Thymus (tissue), 11 donors: ENCODE measurements at regions not wholly inside any gene's neighbourhood (a gene's known extent, or its start where the extent isn't known, plus 50 kb on each side); places are given as distances from the start of the nearest gene placed in this dataset.

ENCODE experiments used
- DNase-seq, 9 donors: peaks; one replicate each; pipeline ENCODE4 v3.0.0-alpha.2; 2013; ENCODE audit warnings: low spot score in 9 of 9, low read depth in 6 of 9, missing footprints in 1 of 9
- H3K27ac ChIP-seq, 2 donors: one replicate each; pipeline ENCODE4 v1.5.1; 2013; ENCODE audit warnings: control low read depth in 1 of 2, low read depth in 1 of 2, low read length in 1 of 2, mild to moderate bottlenecking in 1 of 2, moderate library complexity in 1 of 2
- H3K27me3 ChIP-seq, 2 donors: one replicate each; pipeline ENCODE4 v1.5.1; 2013; ENCODE audit warnings: low read length in 1 of 2; ENCODE audit not compliant: control insufficient read depth in 2 of 2, insufficient read depth in 1 of 2
- H3K36me3 ChIP-seq, 2 donors: one replicate each; pipeline ENCODE4 v1.5.1; 2013; ENCODE audit warnings: low read length in 1 of 2, mild to moderate bottlenecking in 1 of 2, moderate library complexity in 1 of 2; ENCODE audit not compliant: control insufficient read depth in 2 of 2, insufficient read depth in 2 of 2
- H3K4me1 ChIP-seq, 2 donors: one replicate each; pipeline ENCODE4 v1.5.1; 2013; ENCODE audit warnings: low read length in 2 of 2; ENCODE audit not compliant: control insufficient read depth in 2 of 2, insufficient read depth in 2 of 2
- H3K4me3 ChIP-seq, 2 donors: one replicate each; pipeline ENCODE4 v1.5.1; 2013; ENCODE audit warnings: low read length in 2 of 2, control low read depth in 1 of 2, mild to moderate bottlenecking in 1 of 2
- H3K9me3 ChIP-seq, 2 donors: one replicate each; pipeline ENCODE4 v1.5.1; 2013; ENCODE audit warnings: low read length in 1 of 2, mild to moderate bottlenecking in 1 of 2; ENCODE audit not compliant: control insufficient read depth in 2 of 2, insufficient read depth in 1 of 2
- WGBS: extraction: QIAGEN DNeasy Blood & Tissue Kit; methylation state at CpG from one replicate; pipeline ENCODE4 v1.1.7; 2013; 5-methylcytosine and 5-hydroxymethylcytosine counted together
- donor health status: healthy.

- Histone ChIP-seq H3K36me3 (no peaks in the 10 kb centered on the region), H3K4me3 (no peak overlapping the region), H3K4me1 (no peaks in the 10 kb centered on the region), H3K27me3 (no peaks in the 10 kb centered on the region), H3K27ac (no peak overlapping the region), H3K9me3 (no peaks in the 10 kb centered on the region)
- 84% methylated on average over 6 of the region's 6 CpGs for WGBS
- peak in 4 of 9 donors; percentile 18 to 45 (median 32) for DNase-seq
Measured at GRCh38 chr7:45984386-45985295, 63.6 kb upstream of the IGFBP3 start.

DNA sequence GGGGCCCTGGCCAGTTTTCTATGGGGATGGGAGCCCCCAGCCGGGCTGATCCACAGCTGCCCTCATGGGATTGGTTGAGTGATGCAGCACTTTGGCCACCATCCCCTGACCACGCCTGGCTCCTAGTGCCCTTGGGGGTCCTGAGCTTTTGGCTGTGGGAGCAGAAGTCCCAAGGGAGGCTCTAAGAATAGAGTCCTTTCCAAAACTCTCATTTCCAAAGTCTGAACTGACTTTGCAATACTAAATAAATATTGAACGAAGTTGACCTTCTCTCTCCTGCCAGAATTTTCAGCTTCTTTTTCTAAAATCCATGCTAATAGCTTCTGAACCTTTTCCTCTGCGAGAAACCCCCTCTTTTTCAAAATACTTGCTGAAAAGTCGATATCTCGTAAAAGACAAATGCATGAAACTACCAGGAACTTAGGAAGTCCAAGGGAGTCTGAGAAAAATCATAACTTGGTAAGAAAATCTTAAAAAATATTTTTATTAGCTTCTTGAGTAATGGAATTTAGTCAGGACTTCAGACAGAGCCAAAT is 62.7 kb upstream of the IGFBP3 start:
- 86% methylated on average over 6 of the region's 6 CpGs for WGBS

GRCh38 chr7:45982907-45983719 is 62.0 kb upstream of the IGFBP3 start:
- DNase-seq, result no peak
- H3K27ac ChIP-seq, result no peak overlapping the region
- H3K9me3 ChIP-seq, result no peaks in the 10 kb centered on the region
- no peak overlapping the region for H3K4me3 ChIP-seq
- 92% methylated on average over 11 of the region's 11 CpGs for WGBS
- H3K4me1 ChIP-seq, result peaks cover 0 to 2% of the 10 kb centered on the region in 2 donors
- no peaks in the 10 kb centered on the region for H3K36me3 ChIP-seq
- no peaks in the 10 kb centered on the region for H3K27me3 ChIP-seq

More for the DNA sequence above, 62.7 kb upstream of the IGFBP3 start:
- H3K9me3 ChIP-seq, result no peaks in the 10 kb centered on the region
- no peak for DNase-seq
- H3K27me3 ChIP-seq, result no peaks in the 10 kb centered on the region
- H3K4me1 ChIP-seq, result no peaks in the 10 kb centered on the region
- H3K4me3 ChIP-seq, result no peak overlapping the region
- H3K27ac ChIP-seq, result no peak overlapping the region
- H3K36me3 ChIP-seq, result no peaks in the 10 kb centered on the region

- Histone ChIP-seq H3K27ac (no peak overlapping the region), H3K27me3 (no peaks in the 10 kb centered on the region), H3K4me1 (peaks cover 0 to 2% of the 10 kb centered on the region in 2 donors), H3K9me3 (no peaks in the 10 kb centered on the region), H3K4me3 (no peak overlapping the region), H3K36me3 (no peaks in the 10 kb centered on the region)
- WGBS, result 76% methylated on average over 2 of the region's 2 CpGs
- DNase-seq, result no peak
Measured at GRCh38 chr7:45982132-45982531, 61.1 kb upstream of the IGFBP3 start.

- H3K4me3 ChIP-seq, result no peak overlapping the region
- H3K27ac ChIP-seq, result no peak overlapping the region
- no peaks in the 10 kb centered on the region for H3K9me3 ChIP-seq
- 94% methylated on average over 6 of the region's 6 CpGs for WGBS
- DNase-seq, result no peak
- no peaks in the 10 kb centered on the region for H3K36me3 ChIP-seq
- H3K27me3 ChIP-seq, result no peaks in the 10 kb centered on the region
- H3K4me1 ChIP-seq, result peaks cover 0 to 2% of the 10 kb centered on the region in 2 donors
Measured at GRCh38 chr7:45980973-45981372, 59.9 kb upstream of the IGFBP3 start.

DNA sequence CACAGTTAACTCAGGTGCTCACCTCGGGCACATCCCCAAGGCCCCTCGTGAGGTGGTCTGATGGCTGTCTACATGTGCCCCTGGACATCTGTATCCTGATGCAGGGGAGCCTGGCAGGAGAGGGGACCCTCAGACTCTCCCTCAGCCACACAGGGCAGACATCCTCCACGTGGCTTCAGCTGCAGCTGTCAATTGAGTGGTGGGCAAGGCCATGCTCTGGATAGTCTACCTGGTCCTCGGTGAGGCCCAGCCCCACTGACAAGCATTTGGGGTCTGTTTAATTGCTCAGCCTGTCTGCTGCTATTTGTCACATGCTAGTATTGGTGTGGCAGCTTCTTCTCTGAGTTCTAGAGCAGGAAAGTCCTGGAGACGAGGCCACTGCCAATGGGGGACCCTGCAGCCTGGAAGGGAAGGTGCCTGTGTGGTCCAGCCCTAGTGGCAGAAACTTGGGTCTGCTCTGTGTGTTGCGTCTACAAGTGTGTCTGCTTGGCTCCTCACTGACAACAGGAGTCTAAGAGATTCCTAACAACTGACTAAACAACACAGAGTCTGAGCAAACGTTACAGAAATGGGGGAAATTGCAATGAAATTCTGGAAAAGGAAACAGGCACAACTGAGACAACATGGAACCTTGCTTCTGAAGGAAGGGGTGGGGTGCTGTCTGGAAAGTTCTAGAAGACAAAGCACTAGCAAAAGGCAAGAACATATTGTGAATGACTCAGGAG is 59.3 kb upstream of the IGFBP3 start:
- Histone ChIP-seq H3K4me1 (peaks cover 0 to 2% of the 10 kb centered on the region in 2 donors), H3K4me3 (no peak overlapping the region), H3K36me3 (no peaks in the 10 kb centered on the region), H3K27me3 (no peaks in the 10 kb centered on the region), H3K9me3 (no peaks in the 10 kb centered on the region), H3K27ac (no peak overlapping the region)
- 80% methylated on average over 7 of the region's 7 CpGs for WGBS
- no peak for DNase-seq

- 76% methylated on average over 7 of the region's 7 CpGs for WGBS
- Histone ChIP-seq H3K36me3 (no peaks in the 10 kb centered on the region), H3K4me1 (peaks cover 0 to 2% of the 10 kb centered on the region in 2 donors), H3K27me3 (no peaks in the 10 kb centered on the region), H3K9me3 (no peaks in the 10 kb centered on the region), H3K4me3 (no peak overlapping the region), H3K27ac (no peak overlapping the region)
- no peak for DNase-seq
Measured at GRCh38 chr7:45979275-45980180, 58.5 kb upstream of the IGFBP3 start.

- Histone ChIP-seq H3K9me3 (no peaks in the 10 kb centered on the region), H3K27ac (no peak overlapping the region), H3K4me3 (no peak overlapping the region), H3K36me3 (no peaks in the 10 kb centered on the region), H3K4me1 (peaks cover 0 to 2% of the 10 kb centered on the region in 2 donors), H3K27me3 (no peaks in the 10 kb centered on the region)
- WGBS, result 78% methylated on average over 2 of the region's 2 CpGs
- no peak for DNase-seq
Measured at GRCh38 chr7:45978731-45979211, 57.7 kb upstream of the IGFBP3 start.
